T47D (cell line): ENCODE measurements at regions not wholly inside any gene's neighbourhood (a gene's known extent, or its start where the extent isn't known, plus 50 kb on each side); places are given as distances from the start of the nearest gene placed in this dataset.

ENCODE experiments used
- DNase-seq, 2 experiments: peaks; one replicate each; pipeline versions ENCODE4 v3.0.0 to v3.0.0-alpha.2; 2011 to 2012; ENCODE audit warnings: low read depth in 1 of 2, low spot score in 1 of 2
- JUND ChIP-seq: IDR thresholded peaks from 2 replicates; pipeline ENCODE4 v1.6.1; 2012; ENCODE audit warnings: low read depth
- in situ Hi-C: cut with HindIII; loops from 2 replicates; pipeline ENCODE4 v1.10.0; 2016; ENCODE audit warnings: low sequenced_read_pairs, low pct_unique_long_range_greater_than_20kb

- DNase-seq: no peak
- no peak for TF ChIP-seq JUND
- in situ Hi-C loops: no loop called here
Observed at GRCh38 chr13:53158201-53158600, 129.6 kb downstream of the OLFM4 start.

DNA sequence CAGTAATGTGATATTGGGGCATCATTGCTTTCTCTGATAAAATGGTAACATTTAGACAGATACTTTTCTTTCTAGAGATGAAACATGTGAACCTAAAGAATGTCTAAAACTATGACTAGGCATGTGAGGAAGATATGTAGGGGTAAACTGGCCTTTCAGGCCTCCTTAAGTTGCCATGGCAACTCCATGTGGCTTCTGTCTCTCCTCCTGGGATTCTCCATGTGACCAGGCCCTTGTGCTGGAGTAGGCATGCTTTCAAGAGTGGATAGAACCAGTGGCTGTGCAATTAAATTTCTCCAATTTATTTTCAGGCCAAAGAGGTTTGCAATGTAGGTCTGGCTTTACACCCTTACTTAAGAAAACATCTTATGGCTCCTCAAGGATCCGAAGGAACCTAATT is 130.8 kb downstream of the OLFM4 start:
- DNase-seq: no peak
- in situ Hi-C loops: no loop called here
- no peak for TF ChIP-seq JUND

DNA sequence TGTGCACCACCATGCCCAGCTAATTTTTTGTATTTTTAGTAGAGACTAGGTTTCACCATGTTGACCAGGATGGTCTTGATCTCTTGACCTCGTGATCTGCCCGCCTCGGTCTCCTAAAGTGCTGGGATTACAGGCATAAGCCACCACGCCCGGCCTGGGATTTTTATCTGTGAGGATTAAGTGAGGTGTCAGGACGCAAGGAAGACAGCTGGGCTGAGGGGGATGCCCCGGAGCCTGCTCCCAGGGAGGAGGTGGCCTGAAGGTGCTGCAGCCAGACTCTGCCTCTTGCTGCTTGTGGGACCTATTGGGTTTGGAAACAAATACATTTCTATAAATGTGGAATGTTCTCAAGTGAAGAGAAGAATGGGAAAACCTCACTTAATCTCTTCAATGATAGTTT is 131.6 kb downstream of the OLFM4 start:
- TF ChIP-seq JUND: no peak
- DNase-seq: no peak
- in situ Hi-C loops: no loop called here

DNA sequence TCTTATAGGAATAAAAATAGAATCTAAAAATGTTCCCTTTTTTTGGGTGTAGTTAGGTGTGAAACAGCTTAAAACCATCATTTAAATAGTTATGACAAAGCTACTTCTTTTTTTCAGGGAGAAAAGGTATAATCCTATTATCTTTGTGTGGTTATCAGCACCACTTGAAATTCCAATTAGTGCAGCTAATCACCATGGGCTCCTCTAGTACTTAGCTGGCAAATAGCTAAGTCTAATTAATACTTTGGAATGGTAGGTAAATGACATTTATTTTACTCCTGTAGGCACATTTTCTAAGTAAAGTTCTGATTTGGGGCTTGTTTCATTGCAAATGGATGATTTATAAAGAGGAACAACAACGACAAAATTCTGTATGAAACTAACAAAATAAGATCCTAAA is 132.6 kb downstream of the OLFM4 start:
- no peak for DNase-seq
- TF ChIP-seq JUND: no peak
- in situ Hi-C loops: no loop called here

GRCh38 chr13:53165261-53165660 is 136.6 kb downstream of the OLFM4 start:
- TF ChIP-seq JUND: no peak
- no peak for DNase-seq
- in situ Hi-C loops: no loop called here

DNA sequence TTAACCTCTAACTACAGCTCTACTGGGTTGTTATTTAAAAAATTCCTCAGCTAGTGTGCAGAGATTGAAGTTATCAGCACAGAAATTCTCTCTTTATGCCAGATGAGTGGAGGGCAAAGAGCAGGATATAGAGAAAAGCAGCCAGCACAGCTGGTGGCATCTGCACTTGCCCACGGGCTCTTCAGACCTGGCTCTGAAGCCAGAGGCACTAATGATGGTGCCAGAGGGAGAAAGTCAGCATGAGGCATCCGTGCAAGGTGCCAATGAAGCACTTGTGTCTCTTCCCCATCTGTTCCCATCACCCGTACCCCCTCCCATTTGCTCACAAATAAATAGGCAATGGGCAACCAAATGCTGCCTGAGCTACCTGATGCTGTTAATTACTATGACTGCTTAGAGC is 138.9 kb downstream of the OLFM4 start:
- in situ Hi-C loops: no loop called here
- no peak for DNase-seq
- TF ChIP-seq JUND: no peak

DNA sequence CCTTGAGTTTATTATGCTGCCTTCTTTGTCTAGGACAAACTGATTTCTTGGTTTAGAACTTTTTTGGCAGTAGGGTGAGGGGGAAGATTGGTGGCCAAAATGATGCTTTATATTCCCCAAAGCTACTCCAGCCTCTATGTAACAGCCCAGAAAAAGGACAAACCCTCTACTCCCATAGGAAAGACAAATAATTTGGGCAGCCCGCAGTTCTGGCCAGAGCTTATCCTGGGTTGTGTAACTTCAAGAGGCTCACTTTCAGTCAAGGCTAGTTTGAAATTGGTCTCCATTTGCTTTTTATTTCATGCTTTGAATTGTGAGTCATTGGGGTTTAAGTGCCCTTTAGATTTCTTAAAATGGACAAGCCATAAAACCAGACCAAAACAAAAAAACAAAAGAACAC is 142.3 kb downstream of the OLFM4 start:
- in situ Hi-C loops: no loop called here
- no peak for DNase-seq
- TF ChIP-seq JUND: no peak

DNA sequence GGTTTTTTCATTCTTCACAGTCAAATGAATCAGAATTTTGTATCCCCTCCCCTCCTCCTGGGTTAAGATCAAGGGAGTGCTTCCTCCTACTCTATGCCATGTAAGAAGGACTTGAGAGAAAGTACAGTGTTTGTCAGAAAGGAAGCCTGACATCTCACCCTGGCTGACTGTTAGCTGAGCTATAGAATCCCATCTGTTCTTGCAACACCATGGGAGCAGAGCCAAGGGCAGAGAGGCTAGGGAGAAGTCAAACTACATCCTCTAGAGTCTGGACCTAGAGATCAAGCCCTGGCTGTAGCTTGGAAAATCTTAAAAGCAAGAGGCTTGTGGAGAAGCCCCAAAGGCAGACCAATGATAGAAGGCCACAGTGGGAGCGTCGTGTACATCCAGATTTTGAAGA is 145.9 kb downstream of the OLFM4 start:
- in situ Hi-C loops: no loop called here
- no peak for DNase-seq
- no peak for TF ChIP-seq JUND

DNA sequence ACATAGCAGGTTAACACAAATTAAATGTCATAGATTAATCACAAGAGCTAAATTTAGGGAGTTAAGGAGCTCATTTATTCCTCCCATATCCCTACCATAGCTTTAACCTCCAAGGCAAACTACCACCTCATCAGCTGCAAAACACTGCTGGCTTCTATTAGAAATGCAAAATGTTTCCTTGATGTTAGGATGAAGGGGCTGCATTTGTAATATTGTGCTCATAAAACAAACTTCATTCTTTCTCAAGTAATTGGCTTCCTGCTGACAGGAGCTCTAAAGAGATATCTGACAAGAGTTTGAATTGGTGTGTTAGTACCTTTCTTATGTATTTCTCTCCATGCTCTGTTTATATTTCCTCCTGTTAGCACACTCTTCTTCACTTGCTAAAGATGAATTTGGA is 152.1 kb downstream of the OLFM4 start:
- in situ Hi-C loops: no loop called here
- DNase-seq: no peak
- no peak for TF ChIP-seq JUND

DNA sequence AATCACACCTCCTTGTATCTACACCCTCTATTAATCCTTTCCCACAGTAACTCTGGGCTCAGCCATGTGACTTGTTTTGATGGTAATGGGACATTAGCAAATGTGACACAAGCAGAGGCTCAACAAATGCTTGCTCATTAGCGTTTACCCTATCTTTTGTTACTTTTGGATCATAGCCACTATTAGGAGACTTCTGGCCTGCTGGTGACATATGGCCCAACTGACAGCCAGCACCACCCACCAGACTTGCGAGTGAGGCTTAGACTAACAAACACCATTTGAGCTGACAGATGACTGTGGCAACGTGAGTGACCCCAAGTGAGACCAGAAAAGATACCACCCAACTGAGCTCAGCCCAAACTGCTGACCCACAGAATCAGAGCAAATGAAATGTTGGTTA is 154.1 kb downstream of the OLFM4 start:
- no peak for DNase-seq
- in situ Hi-C loops: no loop called here
- no peak for TF ChIP-seq JUND

DNA sequence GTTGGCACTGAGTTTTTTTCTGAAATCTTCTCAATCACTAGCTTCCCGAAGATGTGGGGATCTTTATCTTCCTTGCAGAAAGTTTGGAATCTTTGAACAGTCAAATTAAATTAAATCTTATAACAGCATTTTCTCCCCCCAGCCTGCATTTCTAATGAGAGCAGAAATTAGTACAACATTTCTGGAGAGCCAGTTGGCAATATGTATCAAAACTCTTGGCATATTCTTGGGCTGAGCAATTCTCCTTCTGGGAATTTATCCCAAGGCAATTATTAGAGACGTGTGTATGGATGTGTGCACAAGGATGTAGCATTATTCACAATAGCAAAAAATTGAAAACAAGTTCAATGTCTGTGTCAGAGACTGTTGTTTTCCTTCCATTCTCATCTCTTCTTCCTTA is 159.5 kb downstream of the OLFM4 start:
- TF ChIP-seq JUND: no peak
- DNase-seq: no peak
- in situ Hi-C loops: no loop called here

DNA sequence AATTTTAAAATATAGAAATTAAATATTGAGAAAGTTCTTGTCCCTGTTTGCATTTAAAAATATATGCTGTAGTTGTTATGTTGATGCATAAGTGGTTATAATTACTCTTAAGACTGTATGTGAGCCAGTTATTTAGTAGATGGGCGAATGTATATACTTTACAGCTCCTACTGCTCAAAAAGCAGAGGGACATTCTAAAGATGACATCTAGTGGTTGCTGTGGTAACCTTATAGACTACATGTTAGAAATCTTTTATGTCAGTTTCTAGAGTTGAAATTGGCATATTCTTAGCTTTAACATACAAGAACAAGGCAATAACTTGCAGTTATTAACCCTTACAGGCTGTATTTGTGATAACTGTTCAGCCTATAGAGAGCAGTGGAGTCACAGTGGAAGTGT is 160.5 kb downstream of the OLFM4 start:
- peak in 1 of 2 experiments; percentile 14 for DNase-seq
- in situ Hi-C loops: no loop called here
- no peak for TF ChIP-seq JUND

DNA sequence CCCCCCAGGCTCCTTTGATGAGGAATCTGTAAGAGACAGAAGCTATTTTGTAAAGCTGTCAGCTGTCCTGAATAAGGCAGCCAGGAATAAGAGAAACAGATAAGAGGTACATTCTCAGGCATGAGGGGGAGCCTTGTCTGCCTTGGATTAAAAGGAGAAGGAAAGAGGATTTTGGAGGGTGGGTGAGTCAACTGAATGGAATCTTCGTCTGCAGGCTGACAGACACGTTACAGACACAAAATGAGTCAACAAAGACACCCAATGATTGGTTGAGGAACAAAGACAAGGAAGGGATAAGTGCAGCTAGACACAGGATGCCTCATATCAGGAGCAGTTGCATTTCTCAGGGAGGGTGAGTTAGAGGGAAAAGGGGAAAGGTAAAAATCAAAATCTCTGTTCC is 162.5 kb downstream of the OLFM4 start:
- in situ Hi-C loops: no loop called here
- TF ChIP-seq JUND: no peak
- DNase-seq: no peak

DNA sequence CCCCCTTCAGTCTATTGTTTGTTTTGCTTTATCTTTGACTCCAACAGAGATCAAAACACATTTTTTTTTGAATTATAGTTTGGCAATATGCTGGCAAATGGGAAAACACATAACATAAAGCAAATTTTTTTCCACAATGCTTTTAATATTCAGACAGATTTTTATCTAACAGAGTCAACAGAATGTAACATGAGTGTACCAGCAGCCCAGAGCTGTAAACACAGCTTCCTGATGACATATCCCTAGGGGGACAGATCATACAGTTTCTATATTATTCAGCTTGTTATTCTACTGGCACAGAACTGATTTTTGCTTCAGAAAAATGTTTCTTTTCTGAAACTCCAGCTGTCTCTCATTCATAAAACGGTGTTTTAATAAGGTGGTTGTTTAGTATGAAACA is 168.8 kb downstream of the OLFM4 start:
- in situ Hi-C loops: no loop called here
- DNase-seq: peak in 1 of 2 experiments; percentile 20
- no peak for TF ChIP-seq JUND

DNA sequence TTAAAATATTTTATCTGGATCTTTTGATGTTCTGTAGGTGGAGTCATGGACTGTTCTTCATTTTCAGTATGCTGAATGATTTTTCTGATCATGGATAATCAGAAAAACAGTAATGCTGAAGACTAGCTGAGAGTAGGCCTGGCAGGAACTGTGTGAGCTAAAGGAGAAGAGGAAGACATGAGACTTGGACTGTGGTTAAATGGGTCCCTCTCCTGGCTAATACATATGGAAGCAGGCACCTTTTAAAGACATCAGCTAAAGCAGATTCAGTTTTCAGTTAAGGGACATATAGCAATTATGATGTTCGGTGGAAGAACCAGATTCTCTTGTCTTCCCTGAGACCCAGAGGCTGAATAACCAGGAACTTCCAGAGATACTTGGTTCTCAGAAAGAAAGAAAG is 169.4 kb downstream of the OLFM4 start:
- peak; percentile 56 to 74 for DNase-seq
- TF ChIP-seq JUND: no peak
- in situ Hi-C loops: no loop called here
